CD4-positive, alpha-beta T cell treated with Interleukin-15 for 1 hour (primary cell): ENCODE measurements at regions not wholly inside any gene's neighbourhood (a gene's known extent, or its start where the extent isn't known, plus 50 kb on each side); places are given as distances from the start of the nearest gene placed in this dataset.
A peak's percentile ranks its signal among the peaks of the same experiment; 100 is the strongest.
"Not testable (repeated sequence)": the region's sequence is repeated elsewhere in the genome, so short reads cannot be mapped to it uniquely, and the experiment has no call there.

Experiments
- DNase-seq: peaks from one replicate; pipeline ENCODE4 v3.0.0-alpha.2; 2020

DNA sequence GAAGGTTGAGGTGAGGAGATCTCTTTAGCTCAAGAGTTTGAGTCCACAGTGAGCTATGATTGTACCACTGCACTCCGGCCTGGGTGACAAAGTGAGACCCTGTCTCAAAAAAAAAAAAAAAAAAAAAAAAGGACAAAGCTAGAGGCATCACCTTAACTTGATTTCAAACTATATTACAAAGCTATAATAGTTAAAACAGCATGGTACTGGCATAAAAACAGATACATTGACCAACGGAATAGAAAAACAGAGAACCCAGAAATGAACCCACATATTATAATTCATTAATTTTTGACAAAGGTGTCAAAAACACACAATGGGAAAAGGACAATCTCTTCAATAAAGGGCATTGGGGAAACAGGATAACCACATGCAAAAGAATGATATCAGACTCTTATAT lies 50.8 kb upstream of the MBOAT1 start:
- DNase-seq: no peak

DNA sequence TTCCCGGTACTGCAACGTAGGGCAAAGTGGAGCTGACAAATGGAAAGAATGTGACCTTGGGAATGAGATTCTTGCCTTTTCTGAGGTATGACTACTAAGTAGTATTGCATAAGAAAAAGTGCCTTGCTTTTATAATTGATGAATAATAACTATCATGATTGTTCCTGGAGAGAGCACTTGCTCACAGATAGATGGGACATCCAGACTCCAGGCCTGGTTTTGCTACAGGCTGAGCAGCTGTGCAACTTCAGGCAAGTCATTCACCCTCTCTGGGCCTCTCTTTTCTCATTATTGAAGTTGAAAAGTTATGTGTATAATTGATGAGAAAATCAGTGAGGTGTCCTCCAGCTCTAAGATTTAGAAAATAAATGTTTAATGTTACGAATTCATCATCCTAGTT lies 53.6 kb upstream of the MBOAT1 start:
- DNase-seq: no peak

DNA sequence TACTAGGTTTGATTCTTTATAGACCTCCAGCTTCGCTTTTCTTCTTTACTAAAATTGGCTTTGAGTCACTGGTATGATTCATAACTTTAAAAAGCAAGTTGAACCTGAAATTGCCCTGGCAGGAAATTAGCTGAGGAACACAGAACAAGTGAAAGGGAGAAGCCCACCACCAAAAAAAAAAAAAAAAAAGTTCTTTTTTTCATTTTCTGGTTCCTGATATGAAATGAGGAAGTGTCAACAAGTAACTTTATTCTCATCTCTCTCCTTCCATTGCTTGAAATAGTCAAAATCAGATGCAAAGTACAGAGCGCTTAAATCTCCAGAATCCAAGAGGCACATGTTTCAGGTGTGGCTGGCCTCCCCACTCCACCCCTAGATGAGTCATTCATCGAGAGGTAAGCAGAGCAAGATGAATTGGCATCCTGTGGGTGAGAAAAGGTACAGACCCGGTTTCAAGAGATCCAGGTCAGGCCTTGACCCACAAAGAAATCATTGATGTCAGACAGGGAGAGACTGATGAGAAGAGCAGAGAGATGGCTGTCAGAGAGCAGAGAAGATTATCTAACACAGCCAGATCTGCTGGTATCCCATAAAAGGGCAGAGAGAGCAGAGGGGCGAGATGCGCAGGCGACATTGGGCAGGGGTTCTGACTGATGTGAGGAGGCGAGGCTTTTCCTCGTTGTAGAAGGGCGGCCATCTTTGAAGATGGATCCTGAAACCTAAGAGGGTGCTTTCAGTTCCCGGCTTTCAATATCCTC lies 54.8 kb upstream of the MBOAT1 start:
- no peak for DNase-seq

DNA sequence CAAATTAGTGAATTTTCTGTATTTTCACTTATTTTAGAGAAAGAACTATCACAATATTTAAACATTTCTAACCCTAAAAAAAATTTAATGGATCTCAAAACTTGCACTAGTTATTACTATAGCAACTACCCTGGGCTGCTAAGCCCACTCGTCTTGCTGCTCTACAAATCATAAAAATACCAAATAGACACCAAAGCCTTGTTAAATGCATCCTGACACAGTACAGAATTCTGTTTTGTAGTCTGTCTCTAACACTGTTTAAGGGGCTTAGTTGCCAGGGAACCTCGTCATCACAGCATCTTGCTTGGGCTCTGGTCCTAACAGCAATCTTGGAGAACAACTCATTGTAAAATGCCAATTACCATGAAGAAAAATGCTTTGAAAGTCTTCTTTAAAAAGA lies 56.9 kb upstream of the MBOAT1 start:
- no peak for DNase-seq

DNA sequence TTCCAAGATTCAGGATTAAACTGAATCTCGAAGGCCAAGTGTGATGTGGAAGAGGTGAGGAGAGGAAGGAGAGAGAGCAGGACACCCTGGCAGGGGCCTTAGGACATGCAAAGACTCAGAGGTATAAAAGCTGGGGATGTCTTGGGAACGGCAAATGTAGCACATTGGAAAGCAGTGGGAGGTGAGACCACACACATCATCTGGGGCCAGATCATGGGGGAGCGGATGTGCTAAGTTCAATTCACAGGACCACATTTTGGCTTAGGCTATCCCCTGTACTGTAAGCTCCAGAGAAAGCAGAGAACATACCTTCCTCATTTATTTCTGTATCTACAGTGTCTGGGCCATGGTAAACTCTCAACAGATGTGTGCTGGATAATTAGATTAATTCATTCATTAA lies 59.5 kb upstream of the MBOAT1 start:
- no peak for DNase-seq

DNA sequence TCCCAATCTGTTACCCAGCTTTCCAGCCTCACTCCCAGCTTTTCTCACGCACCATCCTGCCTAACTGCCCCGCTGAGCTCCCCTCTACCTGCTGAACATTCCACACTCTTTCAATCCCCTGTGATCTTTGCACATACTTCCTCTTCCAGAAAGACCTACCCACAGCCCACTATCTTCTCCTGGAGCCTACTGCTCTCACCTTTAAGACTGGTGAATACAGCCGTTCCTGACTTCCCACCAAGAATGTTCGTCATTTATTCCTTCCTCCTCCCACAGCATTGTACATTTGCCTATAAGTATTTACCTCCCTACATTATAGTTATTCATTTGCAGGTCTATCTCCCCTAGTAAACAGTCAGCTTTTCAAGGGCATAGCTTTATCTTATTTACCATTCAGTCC lies 61.9 kb upstream of the MBOAT1 start:
- DNase-seq: no peak

DNA sequence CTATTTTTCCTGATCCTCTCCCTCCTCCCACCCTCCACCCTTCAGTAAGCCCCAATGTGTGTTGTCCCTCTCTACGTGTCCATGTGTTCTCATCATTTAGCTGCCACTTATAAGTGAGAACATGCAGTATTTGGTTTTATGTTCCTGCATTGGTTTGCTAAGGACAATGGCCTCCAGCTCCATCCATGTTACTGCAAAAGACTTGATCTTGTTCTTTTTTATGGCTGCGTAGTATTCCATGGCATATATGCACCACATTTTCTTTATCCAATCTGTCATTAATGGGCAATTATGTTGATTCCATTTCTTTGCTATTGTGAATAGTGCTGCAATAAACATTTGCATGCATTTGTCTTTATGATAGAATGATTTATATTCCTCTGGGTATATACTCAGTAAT lies 63.6 kb upstream of the MBOAT1 start:
- not testable (repeated sequence) for DNase-seq

DNA sequence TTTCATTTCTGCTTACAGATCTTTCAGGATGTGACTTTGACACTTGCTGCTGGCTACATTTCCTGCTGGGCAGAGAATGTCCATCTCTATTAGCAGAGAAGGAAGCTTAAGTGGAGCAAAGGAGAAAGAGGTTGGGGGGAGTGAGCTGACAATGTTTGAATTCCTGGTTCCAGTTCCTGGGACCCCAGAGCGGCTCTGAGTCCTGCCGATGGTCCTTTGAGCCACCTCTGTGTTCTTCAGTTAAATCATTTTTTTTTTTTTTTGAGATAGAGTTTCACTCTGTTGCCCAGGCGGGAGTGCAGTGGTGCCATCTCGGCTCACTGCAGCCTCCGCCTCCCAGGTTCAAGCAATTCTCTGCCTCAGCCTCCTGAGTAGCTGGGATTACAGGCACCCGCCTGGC lies 65.5 kb upstream of the MBOAT1 start:
- not testable (repeated sequence) for DNase-seq

DNA sequence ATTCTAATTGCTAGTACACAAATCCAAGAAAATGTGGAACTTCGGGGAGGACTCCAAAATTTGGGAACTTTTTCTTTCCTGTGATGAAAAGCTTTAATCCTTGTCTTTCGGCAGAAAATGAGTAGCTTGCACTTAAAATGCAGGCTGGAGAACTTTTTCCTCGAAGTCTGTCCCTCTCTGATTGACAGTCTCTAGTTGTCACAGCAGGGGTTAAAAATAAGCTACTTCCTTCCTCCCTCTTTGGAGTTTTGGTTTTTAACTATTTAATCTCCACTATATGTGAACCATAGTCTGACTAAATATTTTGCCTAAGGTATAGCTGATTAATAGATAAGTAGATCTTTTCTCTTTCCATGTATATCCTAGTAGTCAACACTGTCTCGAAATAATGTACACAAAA lies 66.8 kb upstream of the MBOAT1 start:
- no peak for DNase-seq

DNA sequence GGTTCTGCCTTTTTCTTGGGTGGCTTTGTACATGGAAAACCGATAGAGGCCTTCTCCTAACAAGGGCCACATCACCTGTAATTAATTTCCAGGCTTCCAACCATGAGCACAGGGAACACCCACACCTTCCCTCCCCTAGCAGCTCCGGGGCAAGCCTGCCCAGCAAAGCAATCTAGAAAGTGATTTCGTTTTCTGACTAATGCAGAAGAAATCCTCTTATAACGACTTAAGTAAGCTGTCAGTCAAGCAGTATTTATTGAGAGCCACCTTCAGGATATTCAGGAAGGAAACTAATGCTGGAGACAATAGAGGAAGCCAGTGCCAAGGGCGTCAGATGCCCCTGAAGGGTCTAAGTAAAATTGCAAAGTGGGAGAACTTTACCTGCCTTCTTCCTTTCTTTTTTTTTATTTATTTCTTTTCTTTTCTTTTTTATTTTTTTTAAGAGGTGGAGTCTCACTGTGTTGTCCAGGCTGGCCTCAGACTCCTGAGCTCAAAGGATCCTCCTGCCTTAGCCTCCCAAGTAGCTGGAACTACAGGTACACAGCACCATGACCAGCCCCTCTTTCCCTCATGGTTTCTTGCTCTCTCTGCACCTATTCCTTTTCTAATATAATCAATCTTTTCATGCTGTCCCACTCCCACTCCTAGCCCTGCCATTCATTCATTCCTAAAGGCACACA lies 67.5 kb upstream of the MBOAT1 start:
- no peak for DNase-seq

DNA sequence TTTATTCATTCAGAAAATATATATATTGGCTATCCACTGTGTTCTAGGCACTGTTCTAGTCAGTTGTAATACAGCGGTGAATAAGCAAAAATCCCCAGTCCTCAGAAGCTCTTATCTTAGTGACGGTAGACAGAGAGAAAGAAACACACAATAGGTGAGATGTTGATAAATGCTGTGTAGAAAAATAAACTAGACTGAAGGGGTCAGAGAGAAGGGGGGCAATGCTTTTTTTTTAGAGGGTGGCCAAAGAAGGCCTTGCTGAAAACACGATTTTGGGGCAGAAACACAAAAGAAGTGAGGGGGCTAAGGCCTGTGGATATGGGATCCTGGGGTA lies 68.0 kb upstream of the MBOAT1 start:
- DNase-seq: no peak

DNA sequence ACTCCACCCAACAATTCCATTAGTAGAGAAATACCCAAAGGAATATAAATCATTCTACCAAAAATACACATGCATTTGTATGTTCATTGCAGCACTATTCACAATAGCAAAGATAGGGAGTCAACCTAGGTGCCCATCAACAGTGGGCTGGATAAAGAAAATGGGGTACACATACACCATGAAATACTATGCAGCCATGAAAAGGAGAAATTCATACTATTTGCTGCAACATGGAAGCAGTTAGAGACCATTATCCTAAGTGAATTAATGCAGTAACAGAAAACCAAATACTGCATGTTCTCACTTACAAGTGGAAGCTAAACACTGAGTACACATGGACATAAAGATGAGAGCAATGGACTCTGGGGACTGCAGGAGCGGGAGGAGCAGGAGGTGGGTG lies 72.4 kb upstream of the MBOAT1 start:
- no peak for DNase-seq

DNA sequence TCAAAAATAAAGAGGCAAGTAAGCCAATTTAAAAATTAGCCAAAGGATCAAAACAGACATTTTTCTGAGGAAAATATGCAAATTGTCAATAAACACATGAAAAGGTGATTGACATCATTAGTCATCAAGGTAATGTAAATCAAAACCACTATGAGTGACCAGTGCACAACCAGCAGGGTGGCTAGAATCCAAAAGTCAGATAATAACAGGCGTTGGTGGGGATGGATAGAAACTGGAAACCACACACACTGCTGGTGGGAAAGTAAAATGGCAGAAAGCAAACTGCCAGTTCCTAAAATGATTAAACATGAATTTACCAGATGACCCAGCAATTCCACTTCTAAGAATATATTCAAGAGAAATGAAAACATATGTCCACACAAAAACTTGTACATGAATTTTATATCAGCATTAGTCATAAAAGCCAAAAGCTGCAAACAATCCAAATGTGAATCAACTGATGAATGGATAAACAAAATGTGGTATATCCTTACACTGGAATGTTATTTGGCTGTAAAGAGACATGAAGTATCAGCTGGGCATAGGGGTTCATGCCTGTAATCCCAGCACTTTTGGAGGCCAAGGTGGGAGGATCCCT lies 74.8 kb upstream of the MBOAT1 start:
- DNase-seq: no peak

DNA sequence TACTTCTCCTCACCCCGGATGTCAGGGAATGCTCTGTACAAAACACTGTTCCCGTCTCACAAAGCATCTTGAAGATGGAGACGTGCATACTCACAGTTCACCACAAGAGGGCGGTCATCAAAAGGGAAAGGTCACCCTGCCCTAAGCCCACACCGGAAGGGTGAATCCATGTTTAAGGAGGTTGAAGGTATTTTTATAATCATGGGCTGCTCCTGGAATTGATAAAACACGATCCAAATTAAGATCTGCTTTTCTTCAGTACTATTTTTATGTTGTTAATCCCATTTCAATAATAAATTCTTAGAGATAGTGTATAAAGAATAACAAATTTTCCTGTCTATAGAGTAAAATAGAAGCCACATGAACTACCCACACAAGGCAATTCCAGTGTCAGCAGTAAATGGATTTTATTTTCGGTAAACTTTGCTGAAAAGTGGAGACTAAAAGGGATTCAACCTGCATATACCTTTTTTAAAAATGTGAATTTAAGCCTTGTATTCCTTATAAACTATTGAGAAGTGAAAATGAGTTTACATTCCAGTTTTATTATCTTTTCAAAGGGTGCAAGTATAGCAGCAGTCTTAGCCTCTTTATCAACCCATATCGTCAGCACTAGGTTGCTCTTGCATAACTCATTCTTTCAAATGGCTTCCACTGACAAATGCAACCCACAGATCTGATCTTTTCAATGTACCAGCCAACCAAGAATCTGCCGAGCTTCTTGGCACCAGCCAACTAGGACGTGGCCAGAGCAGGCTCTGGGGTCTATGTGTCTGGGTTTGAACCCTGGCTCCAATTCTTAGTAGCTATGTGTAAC lies 79.7 kb upstream of the MBOAT1 start:
- DNase-seq: peak; percentile 64

DNA sequence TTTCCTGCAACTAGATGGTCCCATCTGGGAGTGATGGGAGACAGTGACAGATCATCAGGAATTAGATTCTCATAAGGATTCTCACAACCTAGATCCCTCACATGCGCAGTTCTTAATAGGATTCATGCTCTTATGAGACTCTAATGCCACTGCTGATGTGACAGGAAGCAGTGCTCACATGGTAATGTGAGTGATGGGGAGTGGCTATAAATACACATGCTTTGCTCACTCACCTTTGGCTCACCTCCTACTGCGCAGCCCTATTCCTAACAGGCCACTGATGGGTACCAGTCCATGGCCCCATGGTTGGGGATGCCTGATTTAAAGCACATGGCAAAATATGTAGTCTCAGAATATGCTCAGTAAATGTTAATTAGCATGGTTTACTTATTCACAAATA lies 80.6 kb upstream of the MBOAT1 start:
- DNase-seq: no peak

DNA sequence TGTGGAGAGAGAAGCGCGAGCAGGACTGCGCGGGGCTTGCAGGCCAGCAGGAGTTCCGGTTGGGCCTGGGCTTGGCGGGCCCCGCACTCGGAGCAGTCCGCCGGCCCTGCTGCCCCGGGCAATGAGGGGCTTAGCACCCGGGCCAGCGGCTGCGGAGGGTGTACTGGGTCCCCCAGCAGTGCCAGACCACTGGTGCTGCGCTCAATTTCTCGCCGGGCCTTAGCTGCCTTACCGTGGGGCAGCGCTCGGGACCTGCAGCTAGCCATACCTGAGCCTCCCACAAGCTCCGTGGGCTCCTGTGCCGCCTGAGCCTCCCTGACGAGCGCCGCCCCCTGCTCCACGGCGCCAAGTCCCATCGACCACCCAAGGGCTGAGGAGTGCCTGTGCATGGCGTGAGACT lies 89.0 kb upstream of the MBOAT1 start:
- DNase-seq: no peak

DNA sequence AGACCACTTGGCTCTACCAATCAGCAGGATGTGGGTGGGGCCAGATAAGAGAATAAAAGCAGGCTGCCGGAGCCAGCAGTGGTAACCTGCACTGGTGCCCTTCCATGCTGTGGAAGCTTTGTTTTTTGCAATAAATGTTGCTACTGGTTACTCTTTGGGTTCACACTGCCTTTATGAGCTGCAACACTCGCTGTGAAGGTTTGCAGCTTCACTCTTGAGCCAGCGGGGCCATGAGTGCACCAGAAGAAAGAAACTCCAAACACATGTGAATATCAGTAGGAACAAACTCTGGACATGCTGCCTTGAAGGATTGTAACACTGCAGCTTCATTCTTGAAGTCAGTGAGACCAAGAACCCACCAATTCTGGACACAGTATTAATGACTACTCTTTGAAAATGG lies 89.9 kb upstream of the MBOAT1 start:
- no peak for DNase-seq

DNA sequence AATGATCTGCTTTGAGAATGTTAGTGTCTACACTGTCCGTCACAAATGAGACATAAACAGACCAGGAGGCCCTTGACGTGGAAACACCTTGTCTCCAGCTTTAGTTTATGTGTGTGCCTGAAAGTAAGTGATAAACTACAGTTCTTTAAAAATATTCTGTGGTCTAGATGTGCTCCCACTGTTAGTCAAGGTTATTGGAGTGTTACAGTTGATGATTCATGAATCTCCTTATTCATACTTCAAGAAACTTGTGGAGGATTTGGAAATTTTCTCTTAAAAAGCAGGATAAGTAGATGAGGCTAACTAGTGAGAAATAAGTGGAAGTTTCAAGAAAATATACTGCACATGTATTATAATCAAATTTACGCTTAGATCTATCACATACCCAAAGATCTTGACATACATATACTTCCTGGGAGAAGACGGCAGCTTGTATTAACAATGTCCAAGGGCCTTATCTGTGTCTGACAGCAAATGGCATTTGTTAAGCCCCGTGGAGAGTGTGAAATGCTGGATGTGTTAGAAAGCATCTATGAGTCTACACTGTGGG lies 90.5 kb upstream of the MBOAT1 start:
- DNase-seq: no peak

DNA sequence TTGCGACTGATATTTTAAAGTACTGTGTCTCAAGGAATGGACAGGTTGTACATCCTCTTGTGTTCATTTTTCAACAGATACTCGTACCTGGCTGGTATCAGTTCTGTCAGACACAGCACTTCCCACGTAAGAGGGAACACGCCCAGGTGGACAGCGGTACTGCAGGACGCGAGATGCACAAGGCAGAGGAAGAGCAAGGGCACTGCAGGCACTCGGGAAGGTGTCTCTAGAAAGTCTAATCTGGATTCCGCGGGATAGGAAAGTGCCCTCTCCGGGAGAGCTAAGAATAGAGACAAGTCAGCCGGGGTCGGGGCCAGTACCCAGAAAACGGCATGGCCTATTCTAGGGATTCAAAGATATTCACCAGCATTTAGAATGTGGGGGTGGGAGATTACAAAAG lies 94.2 kb upstream of the MBOAT1 start:
- no peak for DNase-seq

DNA sequence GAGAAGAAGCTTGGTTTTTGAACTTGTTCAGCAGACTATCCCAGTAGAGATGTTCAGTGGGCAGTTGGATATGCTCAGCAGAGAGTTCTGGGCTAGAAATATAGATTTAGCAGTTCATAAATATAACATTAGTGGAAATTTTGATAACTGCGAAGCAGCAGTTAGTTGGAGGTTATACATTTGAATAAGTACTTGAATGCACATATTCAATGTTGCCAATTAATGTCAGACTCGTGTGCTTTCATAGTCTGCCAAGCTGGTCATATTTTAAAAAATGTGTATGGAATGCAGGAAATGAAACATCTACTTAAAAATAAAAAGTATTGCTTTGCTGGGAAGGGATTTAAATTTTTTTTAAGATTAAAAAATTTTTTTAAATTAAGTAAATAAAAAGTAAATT lies 92.5 kb upstream of the E2F3 start:
- no peak for DNase-seq

DNA sequence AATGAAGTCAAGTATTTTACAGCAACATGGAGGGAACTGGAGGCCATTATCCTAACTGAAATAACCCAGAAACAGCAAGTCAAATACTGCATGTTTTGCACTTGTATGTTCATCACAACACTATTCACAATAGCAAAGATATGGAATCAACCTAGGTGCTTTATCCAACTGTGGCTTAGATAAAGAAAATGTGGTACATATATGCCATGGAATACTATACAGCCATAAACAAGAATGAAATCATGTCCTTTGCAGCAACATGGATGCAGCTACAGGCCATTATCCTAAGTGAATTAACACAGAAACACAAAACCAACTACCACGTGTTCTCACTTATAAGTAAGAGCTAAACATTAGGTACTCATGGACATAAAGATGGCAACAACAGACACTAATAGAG lies 91.5 kb upstream of the E2F3 start:
- no peak for DNase-seq

DNA sequence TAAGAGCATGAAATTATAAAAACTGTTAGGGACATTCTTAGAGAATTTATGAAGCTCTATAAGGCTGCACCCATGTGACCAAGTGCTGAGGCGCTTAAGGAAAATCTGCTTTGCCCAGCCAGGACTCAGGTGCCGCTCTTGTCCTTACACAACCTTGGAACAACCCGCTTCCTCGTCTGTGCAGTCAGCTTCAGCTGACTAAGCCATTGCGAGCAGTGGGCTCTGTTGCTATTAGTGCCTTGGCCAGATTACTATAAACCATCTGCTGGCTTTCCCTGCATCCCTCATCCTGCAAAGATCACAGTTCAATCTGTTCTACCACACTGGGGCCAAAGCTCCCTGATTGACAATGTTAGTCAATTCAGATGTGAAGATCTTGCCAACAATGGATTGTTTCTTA lies 89.1 kb upstream of the E2F3 start:
- no peak for DNase-seq

DNA sequence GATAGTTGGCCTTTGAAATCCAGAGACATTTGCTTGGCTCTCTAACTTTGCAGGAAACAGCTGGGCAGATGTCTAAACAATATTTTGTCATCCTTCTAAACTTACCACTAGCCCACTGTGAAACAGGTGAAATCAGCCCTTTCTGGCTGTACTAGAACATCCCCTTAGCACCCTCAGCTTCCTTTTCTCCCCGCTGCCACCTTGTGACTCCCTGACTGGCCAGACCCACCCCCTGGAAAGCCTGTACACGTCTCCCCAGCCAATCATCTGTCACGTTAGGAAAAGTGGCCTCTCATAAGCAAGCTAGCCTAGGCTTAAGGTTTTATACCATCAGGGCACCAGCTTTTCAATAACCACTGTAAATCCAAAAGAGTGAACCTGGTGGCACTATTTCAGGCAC lies 88.6 kb upstream of the E2F3 start:
- no peak for DNase-seq
